ENCODE measurements at regions not wholly inside any gene's neighbourhood (a gene's known extent, or its start where the extent isn't known, plus 50 kb on each side); places are given as distances from the start of the nearest gene placed in this dataset.

DNA sequence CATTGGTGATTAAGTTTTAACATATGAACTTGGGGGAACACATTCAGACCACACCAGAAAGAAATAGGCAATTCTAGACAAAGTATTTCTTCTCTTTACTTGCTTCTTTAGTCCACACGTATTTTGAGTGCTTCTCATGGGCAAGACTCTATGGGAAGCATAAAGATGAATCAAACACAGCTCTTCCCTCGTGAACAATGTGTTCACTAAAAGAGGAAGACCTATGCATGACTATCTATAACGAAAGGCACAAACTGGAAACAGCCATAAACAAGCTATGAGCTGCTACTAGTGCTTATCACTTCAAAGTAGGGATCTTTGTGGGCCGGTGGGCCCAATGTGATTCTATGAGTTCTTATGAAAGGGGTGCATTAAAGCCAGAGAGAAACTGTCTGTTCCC is 53.0 kb upstream of the PRDX6 start:
- TF ChIP-seq CHD2 (IDR thresholded peaks at IDR 0.05; ENCODE audit: low read length, partially characterized antibody) (no peak), MYC (IDR thresholded peaks at IDR 0.05; ENCODE audit: borderline replicate concordance, low read length) (no peak), RCOR1 (IDR thresholded peaks at IDR 0.05; ENCODE audit: low read depth, low read length) (no peak), HOXB5 (CRISPR knock-in tag; IDR thresholded peaks at IDR 0.05) (no peak), RAD21 (conservative IDR thresholded peaks at IDR 0.05 in 1 of 2, IDR thresholded peaks at IDR 0.05 in 1 of 2) (no peak), ESRRA (IDR thresholded peaks at IDR 0.05; ENCODE audit: borderline replicate concordance, low read length) (no peak), POLR2A (IDR thresholded peaks at IDR 0.05; ENCODE audit: low read length) (no peak), HEYL (CRISPR knock-in tag; IDR thresholded peaks at IDR 0.05) (no peak), NPAS2 (CRISPR knock-in tag; IDR thresholded peaks at IDR 0.05; ENCODE audit: borderline replicate concordance) (no peak)
- TF ChIP-seq, protein P1, sequence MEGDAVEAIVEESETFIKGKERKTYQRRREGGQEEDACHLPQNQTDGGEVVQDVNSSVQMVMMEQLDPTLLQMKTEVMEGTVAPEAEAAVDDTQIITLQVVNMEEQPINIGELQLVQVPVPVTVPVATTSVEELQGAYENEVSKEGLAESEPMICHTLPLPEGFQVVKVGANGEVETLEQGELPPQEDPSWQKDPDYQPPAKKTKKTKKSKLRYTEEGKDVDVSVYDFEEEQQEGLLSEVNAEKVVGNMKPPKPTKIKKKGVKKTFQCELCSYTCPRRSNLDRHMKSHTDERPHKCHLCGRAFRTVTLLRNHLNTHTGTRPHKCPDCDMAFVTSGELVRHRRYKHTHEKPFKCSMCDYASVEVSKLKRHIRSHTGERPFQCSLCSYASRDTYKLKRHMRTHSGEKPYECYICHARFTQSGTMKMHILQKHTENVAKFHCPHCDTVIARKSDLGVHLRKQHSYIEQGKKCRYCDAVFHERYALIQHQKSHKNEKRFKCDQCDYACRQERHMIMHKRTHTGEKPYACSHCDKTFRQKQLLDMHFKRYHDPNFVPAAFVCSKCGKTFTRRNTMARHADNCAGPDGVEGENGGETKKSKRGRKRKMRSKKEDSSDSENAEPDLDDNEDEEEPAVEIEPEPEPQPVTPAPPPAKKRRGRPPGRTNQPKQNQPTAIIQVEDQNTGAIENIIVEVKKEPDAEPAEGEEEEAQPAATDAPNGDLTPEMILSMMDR (IDR thresholded peaks at IDR 0.05): no peak
- TF ChIP-seq, protein P2, sequence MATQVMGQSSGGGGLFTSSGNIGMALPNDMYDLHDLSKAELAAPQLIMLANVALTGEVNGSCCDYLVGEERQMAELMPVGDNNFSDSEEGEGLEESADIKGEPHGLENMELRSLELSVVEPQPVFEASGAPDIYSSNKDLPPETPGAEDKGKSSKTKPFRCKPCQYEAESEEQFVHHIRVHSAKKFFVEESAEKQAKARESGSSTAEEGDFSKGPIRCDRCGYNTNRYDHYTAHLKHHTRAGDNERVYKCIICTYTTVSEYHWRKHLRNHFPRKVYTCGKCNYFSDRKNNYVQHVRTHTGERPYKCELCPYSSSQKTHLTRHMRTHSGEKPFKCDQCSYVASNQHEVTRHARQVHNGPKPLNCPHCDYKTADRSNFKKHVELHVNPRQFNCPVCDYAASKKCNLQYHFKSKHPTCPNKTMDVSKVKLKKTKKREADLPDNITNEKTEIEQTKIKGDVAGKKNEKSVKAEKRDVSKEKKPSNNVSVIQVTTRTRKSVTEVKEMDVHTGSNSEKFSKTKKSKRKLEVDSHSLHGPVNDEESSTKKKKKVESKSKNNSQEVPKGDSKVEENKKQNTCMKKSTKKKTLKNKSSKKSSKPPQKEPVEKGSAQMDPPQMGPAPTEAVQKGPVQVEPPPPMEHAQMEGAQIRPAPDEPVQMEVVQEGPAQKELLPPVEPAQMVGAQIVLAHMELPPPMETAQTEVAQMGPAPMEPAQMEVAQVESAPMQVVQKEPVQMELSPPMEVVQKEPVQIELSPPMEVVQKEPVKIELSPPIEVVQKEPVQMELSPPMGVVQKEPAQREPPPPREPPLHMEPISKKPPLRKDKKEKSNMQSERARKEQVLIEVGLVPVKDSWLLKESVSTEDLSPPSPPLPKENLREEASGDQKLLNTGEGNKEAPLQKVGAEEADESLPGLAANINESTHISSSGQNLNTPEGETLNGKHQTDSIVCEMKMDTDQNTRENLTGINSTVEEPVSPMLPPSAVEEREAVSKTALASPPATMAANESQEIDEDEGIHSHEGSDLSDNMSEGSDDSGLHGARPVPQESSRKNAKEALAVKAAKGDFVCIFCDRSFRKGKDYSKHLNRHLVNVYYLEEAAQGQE (IDR thresholded peaks at IDR 0.05): no peak
- TF ChIP-seq, protein P3, sequence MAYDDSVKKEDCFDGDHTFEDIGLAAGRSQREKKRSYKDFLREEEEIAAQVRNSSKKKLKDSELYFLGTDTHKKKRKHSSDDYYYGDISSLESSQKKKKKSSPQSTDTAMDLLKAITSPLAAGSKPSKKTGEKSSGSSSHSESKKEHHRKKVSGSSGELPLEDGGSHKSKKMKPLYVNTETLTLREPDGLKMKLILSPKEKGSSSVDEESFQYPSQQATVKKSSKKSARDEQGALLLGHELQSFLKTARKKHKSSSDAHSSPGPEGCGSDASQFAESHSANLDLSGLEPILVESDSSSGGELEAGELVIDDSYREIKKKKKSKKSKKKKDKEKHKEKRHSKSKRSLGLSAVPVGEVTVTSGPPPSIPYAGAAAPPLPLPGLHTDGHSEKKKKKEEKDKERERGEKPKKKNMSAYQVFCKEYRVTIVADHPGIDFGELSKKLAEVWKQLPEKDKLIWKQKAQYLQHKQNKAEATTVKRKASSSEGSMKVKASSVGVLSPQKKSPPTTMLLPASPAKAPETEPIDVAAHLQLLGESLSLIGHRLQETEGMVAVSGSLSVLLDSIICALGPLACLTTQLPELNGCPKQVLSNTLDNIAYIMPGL (CRISPR knock-in tag; IDR thresholded peaks at IDR 0.05; ENCODE audit: borderline replicate concordance): no peak
- TF ChIP-seq, protein P4, sequence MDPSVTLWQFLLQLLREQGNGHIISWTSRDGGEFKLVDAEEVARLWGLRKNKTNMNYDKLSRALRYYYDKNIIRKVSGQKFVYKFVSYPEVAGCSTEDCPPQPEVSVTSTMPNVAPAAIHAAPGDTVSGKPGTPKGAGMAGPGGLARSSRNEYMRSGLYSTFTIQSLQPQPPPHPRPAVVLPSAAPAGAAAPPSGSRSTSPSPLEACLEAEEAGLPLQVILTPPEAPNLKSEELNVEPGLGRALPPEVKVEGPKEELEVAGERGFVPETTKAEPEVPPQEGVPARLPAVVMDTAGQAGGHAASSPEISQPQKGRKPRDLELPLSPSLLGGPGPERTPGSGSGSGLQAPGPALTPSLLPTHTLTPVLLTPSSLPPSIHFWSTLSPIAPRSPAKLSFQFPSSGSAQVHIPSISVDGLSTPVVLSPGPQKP (IDR thresholded peaks at IDR 0.05; ENCODE audit: low read depth, low read length): no peak
